ENCODE measurements at regions not wholly inside any gene's neighbourhood (a gene's known extent, or its start where the extent isn't known, plus 50 kb on each side); places are given as distances from the start of the nearest gene placed in this dataset.

GRCh38 chr6:67887419-67887746, 747.7 kb upstream of the ADGRB3 start (continued):
- TF ChIP-seq RBFOX2 (IDR thresholded peaks at IDR 0.05; ENCODE audit: low read depth, low read length) (no peak), SIN3A (IDR thresholded peaks at IDR 0.05; ENCODE audit: borderline replicate concordance in 2 of 2, control insufficient read depth in 1 of 2, low read depth in 2 of 2, low read length in 2 of 2) (peak in 1 of 2 experiments; percentile 13; a peak in 1 of 4 replicates), ZNF764 (CRISPR knock-in tag; IDR thresholded peaks at IDR 0.05; ENCODE audit: low read depth) (no peak), DNMT1 (IDR thresholded peaks at IDR 0.05) (0 out of 2 replicates have a peak, but pooled peaks have one; percentile 39), PML (IDR thresholded peaks at IDR 0.05; ENCODE audit: low read length) (0 out of 2 replicates have a peak, but pooled peaks have one; percentile 11), RBBP5 (IDR thresholded peaks at IDR 0.05; ENCODE audit: borderline replicate concordance, insufficient read depth, low read length, poor library complexity, severe bottlenecking) (peak; percentile 4), MLLT1 (IDR thresholded peaks at IDR 0.05) (peak; percentile 87 to 97), GTF2E2 (tag; IDR thresholded peaks at IDR 0.05) (peak; percentile 8; the same call in 1 of the 2 replicates), BRD4 (IDR thresholded peaks at IDR 0.05) (peak; percentile 85; the same call in 1 of the 2 replicates)

GRCh38 chr6:67886840-67887292, 748.2 kb upstream of the ADGRB3 start:
- H3K9me3 ChIP-seq (replicated peaks; ENCODE audit: control insufficient read depth, insufficient read depth, low read depth, low read length) = peaks cover 2% of the 10 kb centered on the region; the same call in 1 of the 2 replicates
- peak overlapping the region; percentile 93 for H3K4me3 ChIP-seq
- peak in 1 of 4 experiments; percentile 57 for DNase-seq (ENCODE audit: extremely low read depth in 1 of 4, low spot score in 3 of 4)
- peak; percentile 2 for ATAC-seq
- no peaks in the 10 kb centered on the region for H3K9me1 ChIP-seq (ENCODE audit: control insufficient read depth, insufficient read depth, low read length)
- ChIA-PET CTCF (ENCODE audit: low intra/inter-chr PET ratio) (no interaction called here), POLR2A (interaction anchor here (0.6 to 1.7 kb wide), 9 partner anchors 12 to 424 kb away, joined by 3 to 6 read pairs (median 4); no protein-coding TSS in a partner anchor)
- peaks cover 68% of the 10 kb centered on the region for H3K36me3 ChIP-seq (ENCODE audit: control insufficient read depth, insufficient read depth, low read length)
- peaks cover 13 to 19% of the 10 kb centered on the region in 2 experiments for H3K4me1 ChIP-seq (replicated peaks in 1 of 2; ENCODE audit: control insufficient read depth in 2 of 2, insufficient read depth in 2 of 2, low read length in 2 of 2)
- no TSS peak for BruUV-seq (replicated peaks)
- peak overlapping the region; percentile 98 for H3K27ac ChIP-seq (ENCODE audit: extremely low read depth, low read depth, low read length)
- intact Hi-C loops (cut with micrococcal nuclease) = loop anchor here (5.0 kb wide), 1 partner anchor 855 kb away; no protein-coding TSS in a partner anchor
- H3K27me3 ChIP-seq (ENCODE audit: control insufficient read depth in 2 of 2, insufficient read depth in 2 of 2, low read length in 2 of 2) = no peaks in the 10 kb centered on the region
- H2AFZ ChIP-seq (ENCODE audit: low read depth, low read length) = no peak overlapping the region
- peak overlapping the region; percentile 98 to 100 for H3K9ac ChIP-seq (ENCODE audit: insufficient read depth in 1 of 2, low read depth in 2 of 2, low read length in 2 of 2)
- peaks cover 16% of the 10 kb centered on the region for H4K20me1 ChIP-seq (replicated peaks; ENCODE audit: control insufficient read depth, insufficient read depth, low read length)
- 0% methylated on average over 23 of the region's 23 CpGs for WGBS (ENCODE audit: insufficient coverage, low coverage, missing lambda C conversion rate)
- FAIRE-seq = no peak
- peaks cover 97% of the 10 kb centered on the region for H3K79me2 ChIP-seq (ENCODE audit: control insufficient read depth, insufficient read depth, low read length)
- peak overlapping the region; percentile 98 for H3K4me2 ChIP-seq (ENCODE audit: insufficient read depth, low read length)
- in situ Hi-C loops (cut with MboI) = loop anchor here (5.0 to 10.0 kb wide), 2 partner anchors 155 to 338 kb away; no protein-coding TSS in a partner anchor
- no peak for TF ChIP-seq ZNF695 (CRISPR knock-in tag; IDR thresholded peaks at IDR 0.05)
- TF ChIP-seq GTF2F1 (IDR thresholded peaks at IDR 0.05; ENCODE audit: low read depth, low read length) = no peak
- peak; percentile 56; the same call in 1 of the 2 replicates for TF ChIP-seq ETV1 (tag; conservative IDR thresholded peaks at IDR 0.05; ENCODE audit: low read depth)
- peak; percentile 5; the same call in 1 of the 2 replicates for TF ChIP-seq RNF219 (CRISPR knock-in tag; IDR thresholded peaks at IDR 0.05)
- no peak for TF ChIP-seq HNRNPL (IDR thresholded peaks at IDR 0.05; ENCODE audit: low read depth, low read length)
- no peak for TF ChIP-seq ZBTB2 (IDR thresholded peaks at IDR 0.05)
- TF ChIP-seq LCOR (CRISPR knock-in tag; IDR thresholded peaks at IDR 0.05) = no peak
- 0 out of 2 replicates have a peak, but pooled peaks have one; percentile 39 for TF ChIP-seq ZBTB1 (CRISPR knock-in tag; IDR thresholded peaks at IDR 0.05; ENCODE audit: borderline replicate concordance, low read depth)

Measured in K562 (cell line).